Mucosa of rectum (tissue), 2 donors: ENCODE measurements at regions not wholly inside any gene's neighbourhood (a gene's known extent, or its start where the extent isn't known, plus 50 kb on each side); places are given as distances from the start of the nearest gene placed in this dataset.

ENCODE experiments used
- H3K27ac ChIP-seq, 2 donors: one replicate each; pipeline ENCODE4 v1.7.0; 2013; ENCODE audit warnings: inconsistent platforms in 2 of 2, low read depth in 2 of 2, low read length in 2 of 2
- H3K27me3 ChIP-seq, 2 donors: one replicate each; pipeline ENCODE4 v1.7.0; 2013; ENCODE audit warnings: low read length in 2 of 2; ENCODE audit not compliant: control insufficient read depth in 2 of 2, insufficient read depth in 2 of 2
- H3K36me3 ChIP-seq, 2 donors: one replicate each; pipeline ENCODE4 v1.7.0; 2013; ENCODE audit warnings: low read length in 2 of 2; ENCODE audit not compliant: control insufficient read depth in 2 of 2, insufficient read depth in 2 of 2
- H3K4me1 ChIP-seq, 2 donors: one replicate each; pipeline ENCODE4 v1.7.0; 2013; ENCODE audit warnings: low read length in 2 of 2, mild to moderate bottlenecking in 1 of 2; ENCODE audit not compliant: control insufficient read depth in 2 of 2, insufficient read depth in 2 of 2
- H3K4me3 ChIP-seq, 2 donors: one replicate each; pipeline ENCODE4 v1.7.0; 2013; ENCODE audit warnings: low read length in 2 of 2
- H3K9ac ChIP-seq, 2 donors: one replicate each; pipeline ENCODE4 v1.7.0; 2013; ENCODE audit warnings: low read length in 2 of 2, low read depth in 1 of 2, mild to moderate bottlenecking in 1 of 2
- H3K9me3 ChIP-seq, 2 donors: one replicate each; pipeline ENCODE4 v1.7.0; 2013; ENCODE audit warnings: low read length in 2 of 2; ENCODE audit not compliant: control insufficient read depth in 2 of 2
- donor health status: healthy.
- donor health status: Normal muscosa, but diverticular disease.

DNA sequence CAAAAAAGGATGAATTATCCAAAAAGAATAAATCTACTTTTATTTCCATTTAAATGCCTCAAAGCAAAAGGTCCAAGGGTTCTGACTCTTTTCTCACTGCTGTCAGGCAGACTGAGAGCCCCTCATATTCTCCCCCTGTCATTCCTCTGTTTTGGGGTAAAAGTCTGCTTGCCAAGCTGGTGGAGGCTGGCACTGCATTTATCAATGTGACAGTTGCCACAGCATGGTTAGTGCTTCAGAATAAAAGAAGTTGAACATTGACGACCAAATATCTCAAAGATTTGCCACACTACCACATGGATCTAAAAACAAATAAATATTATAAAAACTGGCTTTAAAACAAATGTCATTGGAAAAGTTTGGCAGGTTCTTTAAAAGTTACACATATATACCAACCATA is 89.2 kb upstream of the SNRK start:
- no peak overlapping the region for H3K27ac ChIP-seq
- H3K9me3 ChIP-seq = peaks cover 0 to 2% of the 10 kb centered on the region in 2 donors
- H3K9ac ChIP-seq = no peak overlapping the region
- no peaks in the 10 kb centered on the region for H3K36me3 ChIP-seq
- H3K27me3 ChIP-seq = no peaks in the 10 kb centered on the region
- H3K4me1 ChIP-seq = peaks cover 5 to 10% of the 10 kb centered on the region in 2 donors
- H3K4me3 ChIP-seq = no peak overlapping the region

- H3K36me3 ChIP-seq = no peaks in the 10 kb centered on the region
- H3K27ac ChIP-seq = no peak overlapping the region
- no peak overlapping the region for H3K9ac ChIP-seq
- H3K4me1 ChIP-seq = peaks cover 5 to 10% of the 10 kb centered on the region in 2 donors
- H3K27me3 ChIP-seq = no peaks in the 10 kb centered on the region
- peaks cover 0 to 2% of the 10 kb centered on the region in 2 donors for H3K9me3 ChIP-seq
- H3K4me3 ChIP-seq = no peak overlapping the region
Observed at GRCh38 chr3:43196721-43197120, 89.6 kb upstream of the SNRK start.

DNA sequence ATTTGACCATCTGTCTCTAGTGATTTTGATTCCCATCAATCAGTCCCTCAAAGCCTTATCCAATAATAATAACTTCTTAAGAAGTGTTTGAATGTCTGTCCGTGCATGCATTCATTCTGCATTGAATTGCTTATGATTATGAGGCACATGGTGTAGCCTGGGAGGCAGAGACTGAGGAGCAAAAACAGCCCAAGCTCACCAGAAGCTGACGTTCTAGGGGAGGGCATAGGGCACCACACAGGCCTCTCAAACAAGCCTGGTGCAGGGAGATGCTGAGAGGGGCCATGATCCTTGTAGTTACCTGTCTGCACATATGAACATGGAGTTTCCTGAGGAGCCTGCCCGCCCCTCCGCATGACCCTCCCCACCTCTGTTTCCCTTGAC is 89.2 kb upstream of the POMGNT2 start:
- Histone ChIP-seq H3K4me1 (peaks cover 9 to 14% of the 10 kb centered on the region in 2 donors), H3K4me3 (no peak overlapping the region), H3K9ac (no peak overlapping the region), H3K36me3 (no peaks in the 10 kb centered on the region), H3K27ac (peak overlapping the region; percentile 3 to 37), H3K9me3 (peaks cover 0 to 2% of the 10 kb centered on the region in 2 donors), H3K27me3 (no peaks in the 10 kb centered on the region)

GRCh38 chr3:43194490-43195114 is 88.7 kb upstream of the POMGNT2 start:
- H3K9ac ChIP-seq = no peak overlapping the region
- no peaks in the 10 kb centered on the region for H3K36me3 ChIP-seq
- H3K27me3 ChIP-seq = no peaks in the 10 kb centered on the region
- peaks cover 0 to 2% of the 10 kb centered on the region in 2 donors for H3K9me3 ChIP-seq
- peak overlapping the region in 1 of 2 donors; percentile 20 for H3K4me3 ChIP-seq
- H3K27ac ChIP-seq = peak overlapping the region; percentile 47 to 52
- peaks cover 10 to 14% of the 10 kb centered on the region in 2 donors for H3K4me1 ChIP-seq

DNA sequence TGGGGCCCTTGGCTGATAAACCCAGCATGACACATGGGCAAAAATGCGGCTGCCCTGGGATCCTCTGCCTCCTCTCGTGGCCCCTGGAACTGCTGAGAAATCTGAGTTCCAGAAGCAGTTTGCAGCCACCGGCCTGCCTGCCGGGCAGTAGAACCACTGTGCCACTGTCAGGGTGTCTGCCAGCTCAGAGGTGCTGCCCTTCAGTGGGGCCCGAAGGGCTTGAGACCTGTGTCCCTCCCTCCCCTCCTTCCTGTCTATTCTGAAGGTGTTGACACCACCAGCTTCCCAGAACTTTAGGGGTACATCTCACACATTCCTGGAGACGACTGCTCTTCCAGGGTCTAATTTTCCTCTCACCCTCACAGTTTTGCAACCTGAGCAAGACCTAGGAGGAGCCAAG is 88.2 kb upstream of the POMGNT2 start:
- Histone ChIP-seq H3K4me1 (peaks cover 10 to 14% of the 10 kb centered on the region in 2 donors), H3K27me3 (no peaks in the 10 kb centered on the region), H3K9ac (no peak overlapping the region), H3K4me3 (peak overlapping the region in 1 of 2 donors; percentile 20), H3K36me3 (no peaks in the 10 kb centered on the region), H3K9me3 (peaks cover 0 to 2% of the 10 kb centered on the region in 2 donors), H3K27ac (peak overlapping the region; percentile 47 to 52)

DNA sequence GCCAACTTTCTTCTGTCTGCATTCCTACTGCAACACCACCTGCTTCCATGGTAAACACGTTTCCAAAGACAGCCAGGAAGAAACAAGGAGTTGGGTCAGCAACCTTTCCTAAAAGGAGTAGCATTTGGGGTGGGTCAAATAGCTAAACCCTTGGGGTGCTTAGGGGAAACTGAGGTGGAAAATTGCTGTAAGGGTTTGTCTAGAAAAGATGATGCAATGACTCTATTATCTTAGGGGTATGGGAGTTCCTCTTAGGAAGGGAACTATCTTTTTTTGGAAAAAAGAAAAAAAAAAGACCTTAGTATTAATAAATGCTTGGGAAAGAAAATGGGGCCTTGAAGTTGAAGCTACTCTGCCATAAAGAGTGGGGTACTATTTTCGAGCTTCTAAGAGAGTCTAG is 86.1 kb upstream of the POMGNT2 start:
- Histone ChIP-seq H3K4me3 (no peak overlapping the region), H3K9me3 (no peaks in the 10 kb centered on the region), H3K9ac (no peak overlapping the region), H3K36me3 (no peaks in the 10 kb centered on the region), H3K27ac (no peak overlapping the region), H3K27me3 (no peaks in the 10 kb centered on the region), H3K4me1 (peaks cover 10 to 14% of the 10 kb centered on the region in 2 donors)

DNA sequence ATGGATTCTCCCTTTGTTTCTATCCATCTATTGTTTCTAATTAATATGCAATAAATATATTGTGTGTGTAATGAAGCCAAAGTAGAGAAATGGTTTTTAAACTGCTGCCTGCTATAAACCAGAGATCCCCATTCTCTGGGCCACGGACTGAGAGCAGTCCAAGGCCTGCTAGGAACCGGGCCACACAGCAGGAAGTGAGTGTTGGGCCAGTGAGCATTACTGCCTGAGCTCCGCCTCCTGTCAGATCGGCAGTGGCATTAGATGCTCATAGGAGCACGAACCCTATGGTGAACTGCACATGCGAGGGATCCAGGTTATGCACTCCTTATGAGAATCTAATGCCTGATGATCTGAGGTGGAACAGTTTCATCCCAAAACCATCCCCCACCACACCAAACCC is 85.2 kb upstream of the POMGNT2 start:
- no peaks in the 10 kb centered on the region for H3K9me3 ChIP-seq
- H3K9ac ChIP-seq = no peak overlapping the region
- H3K4me1 ChIP-seq = peaks cover 10 to 14% of the 10 kb centered on the region in 2 donors

DNA sequence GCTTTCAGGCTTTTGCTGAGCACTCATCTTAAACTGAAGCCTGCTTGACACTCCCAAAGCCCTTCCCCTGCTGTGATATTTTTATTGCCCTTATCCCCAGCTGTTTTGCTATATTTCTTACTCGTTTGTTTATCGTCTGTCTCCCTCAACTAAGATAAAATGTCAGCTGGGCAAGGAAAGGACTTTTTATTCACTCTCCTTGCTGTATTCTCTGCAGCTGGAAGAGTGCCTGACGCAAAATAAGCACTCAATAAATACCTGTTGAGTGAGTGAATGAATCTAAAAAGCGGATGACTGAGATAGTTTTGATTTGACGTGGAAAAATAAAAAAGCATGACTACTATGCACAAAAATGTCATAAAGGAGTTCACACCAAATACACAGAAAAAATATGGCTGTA is 84.8 kb upstream of the POMGNT2 start:
- Histone ChIP-seq H3K27me3 (no peaks in the 10 kb centered on the region), H3K4me3 (peak overlapping the region in 1 of 2 donors; percentile 53)

More for the DNA sequence above, 85.2 kb upstream of the POMGNT2 start:
- H3K36me3 ChIP-seq = no peaks in the 10 kb centered on the region
- no peak overlapping the region for H3K4me3 ChIP-seq
- H3K27me3 ChIP-seq = no peaks in the 10 kb centered on the region
- H3K27ac ChIP-seq = no peak overlapping the region

DNA sequence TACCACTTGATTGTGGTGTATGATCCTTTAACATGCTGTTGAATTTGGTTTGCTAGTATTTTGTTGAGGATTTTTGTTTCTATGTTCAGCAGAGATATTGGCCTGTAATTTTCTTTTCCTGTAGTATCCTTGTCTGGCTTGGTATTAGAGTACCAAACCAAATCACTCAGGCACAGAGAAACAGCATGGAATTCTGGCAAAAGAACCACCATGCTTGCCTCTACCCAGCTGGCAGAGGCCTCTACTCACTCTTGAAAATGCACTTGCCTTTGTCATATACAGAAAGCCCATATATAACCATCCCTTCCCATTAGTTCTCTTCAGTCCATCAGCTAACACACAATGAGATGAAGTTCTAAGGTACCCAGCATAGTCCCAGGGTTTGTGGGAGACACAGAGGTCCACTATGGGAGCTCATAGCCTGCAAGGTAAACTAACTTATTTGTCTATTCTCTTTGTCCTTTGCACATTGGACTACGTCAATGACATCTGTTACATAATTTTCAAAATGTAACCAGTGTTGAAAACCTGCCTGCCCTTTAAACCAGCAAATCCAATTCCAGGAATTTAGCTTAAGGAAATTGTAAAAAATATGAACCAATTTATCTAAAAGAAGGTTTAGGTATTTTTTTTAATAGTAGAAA is 82.1 kb upstream of the POMGNT2 start:
- Histone ChIP-seq H3K9me3 (no peaks in the 10 kb centered on the region), H3K4me1 (peaks cover 4 to 5% of the 10 kb centered on the region in 2 donors), H3K36me3 (no peaks in the 10 kb centered on the region)

More for the DNA sequence above, 84.8 kb upstream of the POMGNT2 start:
- Histone ChIP-seq H3K9ac (no peak overlapping the region), H3K9me3 (no peaks in the 10 kb centered on the region), H3K36me3 (no peaks in the 10 kb centered on the region), H3K27ac (peak overlapping the region in 1 of 2 donors; percentile 3), H3K4me1 (peaks cover 10 to 14% of the 10 kb centered on the region in 2 donors)

GRCh38 chr3:43185983-43186314 is 80.1 kb upstream of the POMGNT2 start:
- H3K4me3 ChIP-seq = no peak overlapping the region
- H3K4me1 ChIP-seq = peaks cover 9 to 11% of the 10 kb centered on the region in 2 donors
- no peak overlapping the region for H3K27ac ChIP-seq
- H3K36me3 ChIP-seq = no peaks in the 10 kb centered on the region
- no peaks in the 10 kb centered on the region for H3K9me3 ChIP-seq
- H3K27me3 ChIP-seq = no peaks in the 10 kb centered on the region
- no peak overlapping the region for H3K9ac ChIP-seq

More for the DNA sequence above, 82.1 kb upstream of the POMGNT2 start:
- H3K4me3 ChIP-seq = no peak overlapping the region
- no peak overlapping the region for H3K9ac ChIP-seq
- H3K27me3 ChIP-seq = no peaks in the 10 kb centered on the region
- H3K27ac ChIP-seq = no peak overlapping the region
